ENCODE measurements at regions not wholly inside any gene's neighbourhood (a gene's known extent, or its start where the extent isn't known, plus 50 kb on each side); places are given as distances from the start of the nearest gene placed in this dataset.
"Not testable (repeated sequence)": the region's sequence is repeated elsewhere in the genome, so short reads cannot be mapped to it uniquely, and the experiment has no call there.

GRCh38 chr11:46223252-46223513, 54.3 kb upstream of the CREB3L1 start:
- DNase-seq (ENCODE audit: low read depth) = no peak

DNA sequence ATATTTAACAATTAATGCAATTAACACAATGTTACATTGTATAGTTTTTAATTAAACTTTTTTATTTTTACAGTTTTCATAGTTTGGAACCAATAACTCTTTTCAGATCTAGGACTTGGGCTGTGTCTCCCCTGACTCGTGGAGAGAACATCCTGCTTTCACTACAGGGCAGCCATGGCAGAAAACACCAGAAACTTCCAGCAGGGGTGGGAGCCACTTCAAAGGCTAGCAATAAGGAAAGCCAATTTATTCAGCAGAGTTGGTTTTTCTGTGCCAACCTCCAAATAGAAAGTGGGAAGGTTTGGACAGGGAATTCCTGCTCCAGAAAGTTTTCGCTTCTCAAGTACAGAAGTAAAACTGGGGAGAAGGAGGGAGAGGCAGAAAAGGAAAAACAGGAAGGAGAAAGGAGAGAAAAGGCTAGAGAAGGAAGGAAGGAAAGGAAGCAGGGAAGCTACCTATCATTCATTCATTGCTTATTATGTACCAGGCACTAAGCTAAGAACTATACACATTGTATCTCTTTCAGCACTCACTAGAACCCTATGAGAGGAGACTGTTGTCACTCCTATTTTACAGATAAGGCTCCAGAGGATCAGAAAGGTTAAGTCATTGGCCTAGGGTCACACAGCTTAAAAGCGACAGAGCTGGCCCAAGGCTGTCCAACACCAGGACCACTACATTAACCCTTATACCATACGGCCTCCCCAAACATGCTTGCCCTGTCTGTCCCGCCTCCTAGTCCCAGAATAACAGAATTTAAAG, 54.8 kb upstream of the CREB3L1 start:
- no peak for DNase-seq (ENCODE audit: low read depth)

- DNase-seq (ENCODE audit: low read depth) = no peak
Measured at GRCh38 chr11:46220313-46220712, 57.1 kb upstream of the CREB3L1 start.

DNA sequence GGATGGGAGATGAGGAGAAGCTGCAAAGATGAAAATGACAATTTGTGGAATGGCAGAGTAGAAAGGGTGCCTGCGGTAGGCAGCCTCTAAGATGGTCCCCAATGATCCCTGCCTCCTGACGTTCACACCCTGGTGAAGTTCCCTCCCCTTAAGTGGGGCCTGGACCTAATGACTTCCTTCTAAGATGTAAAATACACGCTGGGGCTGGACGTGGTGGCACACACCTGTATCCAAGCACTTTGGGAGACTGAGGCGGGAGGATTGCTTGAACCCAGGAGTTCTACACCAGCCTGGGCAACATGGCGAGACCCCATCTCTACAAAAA, 60.7 kb upstream of the CREB3L1 start:
- DNase-seq (ENCODE audit: low read depth) = no peak

- DNase-seq (ENCODE audit: low read depth) = no peak
Measured at GRCh38 chr11:46216019-46216764, 61.3 kb upstream of the CREB3L1 start.

DNA sequence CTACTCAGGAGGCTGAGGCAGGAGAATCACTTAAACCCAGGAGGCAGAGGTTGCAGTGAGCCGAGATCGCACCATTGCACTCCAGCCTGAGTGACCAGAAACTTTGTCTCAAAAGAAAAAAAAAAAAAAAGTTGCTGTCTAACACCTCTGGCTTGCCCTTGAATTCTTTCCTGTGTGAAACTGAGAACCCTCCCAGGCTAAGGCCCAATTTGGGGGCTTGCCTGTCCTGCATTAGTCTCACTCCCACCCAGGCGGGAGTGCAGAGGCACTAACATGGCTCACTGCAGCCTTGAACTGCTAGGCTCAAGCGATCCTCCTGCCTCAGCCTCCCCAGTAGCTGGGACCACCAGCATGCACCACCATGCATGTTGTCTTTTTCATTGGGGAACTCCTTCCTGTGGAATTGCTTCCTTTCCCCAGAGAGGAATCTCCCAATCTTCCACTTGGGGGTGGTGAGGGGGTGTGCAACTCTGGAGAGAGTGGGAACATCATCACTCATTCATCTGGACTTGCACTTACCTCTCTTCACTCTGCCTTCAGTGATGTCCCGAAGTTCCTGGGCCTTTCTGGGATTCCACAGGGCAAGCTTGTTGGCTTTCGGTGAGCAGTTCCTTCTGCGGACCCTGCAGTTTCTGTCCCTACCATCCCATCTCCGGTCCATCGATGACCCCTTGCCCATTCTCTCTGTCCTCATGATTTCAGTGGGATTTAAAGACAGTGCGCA, 62.1 kb upstream of the CREB3L1 start:
- DNase-seq (ENCODE audit: low read depth) = no peak

DNA sequence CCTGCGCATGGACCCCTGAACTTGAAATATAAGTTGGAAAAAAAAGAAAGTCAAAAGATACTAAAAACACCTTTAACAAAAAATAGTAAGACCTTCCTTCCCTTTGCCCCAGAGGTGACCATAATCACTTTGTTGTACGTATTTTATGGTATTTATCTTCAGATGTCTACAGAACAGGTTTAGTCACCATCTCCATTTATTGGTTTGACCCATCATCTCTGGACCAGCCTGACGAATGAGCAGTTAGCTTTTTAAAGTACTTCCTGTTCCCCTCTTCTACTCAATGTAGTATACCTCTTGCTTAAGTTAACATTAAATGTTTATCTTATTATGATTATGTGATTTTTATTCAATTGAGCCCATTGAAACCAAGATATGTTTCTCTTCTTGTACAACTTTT, 64.7 kb upstream of the CREB3L1 start:
- DNase-seq (ENCODE audit: low read depth) = no peak

DNA sequence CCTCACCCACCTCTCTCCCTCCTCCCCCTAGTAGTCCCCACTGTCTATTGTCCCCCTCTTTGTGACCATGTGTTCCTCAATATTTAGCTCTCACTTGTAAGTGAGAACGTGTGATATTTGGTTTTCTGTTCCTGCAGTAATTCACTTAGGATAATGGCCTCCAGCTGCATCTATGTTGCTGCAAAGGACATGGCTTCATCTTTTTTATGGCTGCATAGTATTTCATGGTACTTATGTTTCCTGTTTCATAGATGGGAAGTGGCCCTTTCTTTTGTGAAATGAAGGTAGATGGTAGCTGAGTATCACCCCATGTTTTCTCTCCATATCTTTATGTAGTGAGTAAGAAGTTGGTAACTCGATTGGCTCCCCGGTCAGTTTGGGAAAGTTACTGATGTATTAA, 66.6 kb upstream of the CREB3L1 start:
- no peak for DNase-seq (ENCODE audit: low read depth)

DNA sequence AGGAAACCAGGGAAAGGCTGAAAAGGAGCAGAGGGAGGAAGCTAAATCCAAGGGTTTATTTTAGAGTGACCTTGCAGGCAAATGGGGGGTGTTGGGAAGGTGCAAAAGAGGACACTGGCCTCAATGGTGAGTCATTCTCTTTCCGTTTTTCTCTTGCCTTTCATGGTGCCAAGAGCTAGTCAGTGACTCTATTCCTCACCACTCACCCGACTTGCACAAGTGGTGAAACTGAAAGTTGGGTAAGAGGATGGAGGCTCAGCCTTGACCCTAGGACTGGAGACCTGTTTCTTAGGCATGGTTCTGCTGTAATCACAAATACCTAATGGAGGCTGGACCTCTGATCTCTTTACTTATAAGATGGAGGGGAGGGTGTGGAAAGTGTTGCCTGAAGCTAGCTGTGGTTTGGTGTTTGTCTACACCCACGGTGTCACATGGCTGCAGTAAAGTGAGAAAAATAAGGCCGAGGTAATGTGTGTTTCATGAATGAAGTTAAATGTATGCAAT, 67.3 kb upstream of the CREB3L1 start:
- DNase-seq (ENCODE audit: low read depth) = peak; percentile 31

DNA sequence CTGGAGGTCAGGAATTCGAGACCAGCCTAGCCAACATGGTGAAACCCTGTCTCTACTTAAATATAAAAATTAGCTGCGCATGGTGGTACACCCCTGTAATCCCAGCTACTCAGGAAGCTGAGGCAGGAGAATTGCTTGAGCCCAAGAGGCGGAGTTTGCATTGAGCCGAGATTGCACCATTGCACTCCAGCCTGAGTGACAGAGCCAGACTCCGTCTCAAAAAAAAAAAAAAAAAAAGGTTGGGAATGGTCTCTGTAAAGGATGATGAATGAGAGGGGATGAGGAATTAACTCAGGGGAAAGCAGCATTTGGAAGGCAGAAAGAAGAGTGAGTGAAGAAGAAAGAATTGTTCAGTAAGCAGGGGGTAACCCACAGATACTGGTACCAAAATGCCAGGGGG, 67.8 kb upstream of the CREB3L1 start:
- not testable (repeated sequence) for DNase-seq (ENCODE audit: low read depth)

- no peak for DNase-seq (ENCODE audit: low read depth)
Measured at GRCh38 chr11:46208803-46209202, 68.7 kb upstream of the CREB3L1 start.

DNA sequence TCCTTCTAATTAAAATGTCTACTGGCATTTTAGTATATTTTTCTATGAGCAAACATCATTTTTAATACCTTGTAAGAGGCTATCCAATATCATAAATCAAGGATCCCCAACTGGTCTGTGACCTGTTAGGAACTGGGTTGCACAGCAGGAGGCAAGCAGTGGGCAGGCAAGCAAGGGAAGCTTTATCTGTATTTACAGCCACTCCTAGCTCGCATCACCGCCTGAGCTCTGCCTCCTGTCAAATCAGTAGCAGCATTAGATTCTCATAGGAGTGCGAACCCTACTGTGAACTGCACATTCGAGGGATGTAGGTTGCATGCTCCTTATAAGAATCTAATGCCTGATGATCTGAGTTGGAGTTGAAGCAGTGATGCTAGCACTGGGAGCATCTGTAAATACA, 70.2 kb upstream of the CREB3L1 start:
- DNase-seq (ENCODE audit: low read depth) = no peak

- not testable (repeated sequence) for DNase-seq (ENCODE audit: low read depth)
Measured at GRCh38 chr11:46204415-46204814, 73.0 kb upstream of the CREB3L1 start.

- no peak for DNase-seq (ENCODE audit: low read depth)
Measured at GRCh38 chr11:46203746-46204145, 73.7 kb upstream of the CREB3L1 start.

- DNase-seq (ENCODE audit: low read depth) = no peak
Measured at GRCh38 chr11:46202696-46203391, 74.6 kb upstream of the CREB3L1 start.

DNA sequence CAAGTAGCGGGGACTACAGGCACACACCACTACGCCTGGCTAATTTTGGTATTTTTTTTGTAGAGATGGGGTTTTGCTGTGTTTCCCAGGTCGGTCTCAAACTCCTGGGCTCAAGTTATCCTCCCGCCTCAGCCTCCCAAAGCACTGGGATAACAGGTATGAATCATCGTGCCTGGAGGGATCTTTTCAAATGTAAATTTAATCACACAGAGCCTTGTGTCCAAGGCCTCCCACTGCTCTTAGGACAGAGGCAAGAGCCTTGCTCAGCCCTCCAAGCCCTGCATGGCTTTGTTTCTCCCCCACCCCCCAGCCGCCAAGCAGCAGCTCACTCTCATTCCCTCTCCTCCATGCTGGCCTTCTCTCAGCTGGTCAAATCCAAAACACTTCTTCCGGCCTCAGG, 75.3 kb upstream of the CREB3L1 start:
- no peak for DNase-seq (ENCODE audit: low read depth)

GRCh38 chr11:46200537-46201281, 76.8 kb upstream of the CREB3L1 start:
- no peak for DNase-seq (ENCODE audit: low read depth)

- no peak for DNase-seq (ENCODE audit: low read depth)
Measured at GRCh38 chr11:46198245-46199240, 77.3 kb upstream of the PHF21A start.

DNA sequence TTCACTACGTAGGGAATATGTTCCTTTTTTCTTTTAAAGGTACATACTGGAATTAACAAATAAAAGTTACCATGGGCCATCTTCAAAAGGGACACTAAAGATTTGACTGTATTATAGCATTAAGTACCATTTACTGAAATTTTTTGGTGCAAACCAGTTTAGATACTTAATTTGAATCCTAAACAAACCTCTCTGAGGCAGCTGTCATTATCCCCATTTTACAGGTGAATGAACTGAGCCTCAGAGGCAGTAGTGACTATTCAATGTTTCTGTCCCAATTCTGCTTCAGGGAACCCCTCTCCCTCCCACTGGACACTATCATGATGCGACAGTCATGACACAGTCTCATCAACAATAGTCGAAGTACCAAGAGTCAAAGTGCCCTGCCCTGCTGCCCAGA, 76.2 kb upstream of the PHF21A start:
- no peak for DNase-seq (ENCODE audit: low read depth)

DNA sequence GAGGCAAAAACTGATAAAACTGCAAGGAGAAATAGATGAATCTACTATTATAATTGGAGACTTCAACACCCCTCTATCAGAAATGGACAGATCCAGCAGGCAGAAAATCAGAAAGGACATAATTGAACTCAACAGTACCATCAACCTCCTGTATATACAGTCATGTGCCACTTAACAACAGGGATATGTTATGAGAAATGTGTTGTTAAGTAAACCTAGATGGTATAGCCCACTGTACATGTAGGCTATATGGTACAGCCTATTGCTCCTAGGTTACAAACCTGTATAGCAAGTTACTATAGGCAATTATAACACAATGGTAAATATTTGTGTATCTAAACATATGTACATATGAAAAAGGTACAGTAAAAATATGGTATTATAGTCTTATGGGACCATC, 66.8 kb upstream of the PHF21A start:
- DNase-seq (ENCODE audit: low read depth) = no peak

DNA sequence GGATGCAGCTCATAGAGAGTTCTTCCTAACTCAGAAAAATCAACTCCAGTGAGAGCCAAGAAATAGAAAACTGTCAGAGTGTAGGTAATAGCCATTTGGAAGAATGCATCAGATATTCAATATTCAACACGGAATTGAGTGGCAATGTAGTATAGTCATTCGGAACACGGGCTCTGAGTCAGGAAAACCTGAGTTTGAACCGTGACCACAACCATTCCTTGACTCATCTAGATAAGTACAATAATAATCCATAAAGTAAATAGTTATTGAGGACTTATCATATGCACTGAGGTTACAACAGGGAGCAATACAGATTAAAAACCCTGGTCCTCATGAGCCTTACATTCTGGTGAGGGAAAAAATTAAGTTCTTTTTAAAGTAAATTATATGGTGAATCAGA, 62.6 kb upstream of the PHF21A start:
- no peak for DNase-seq (ENCODE audit: low read depth)

All from fibroblast of the conjunctiva (primary cell).